CD4-positive, CD25-positive, alpha-beta regulatory T cell (primary cell): ENCODE measurements at regions not wholly inside any gene's neighbourhood (a gene's known extent, or its start where the extent isn't known, plus 50 kb on each side); places are given as distances from the start of the nearest gene placed in this dataset.
"Not testable (repeated sequence)": the region's sequence is repeated elsewhere in the genome, so short reads cannot be mapped to it uniquely, and the experiment has no call there.

Experiments used
- ATAC-seq, 2 donors: fragments of 150-1000 bp; cut with Tn5 transposase; one replicate each; pipeline ENCODE4 v1.10.0; 2021; ENCODE audit warnings: low read depth in 2 of 2, moderate number of reproducible peaks in 2 of 2, moderate library complexity in 1 of 2
- DNase-seq, 3 donors: peaks; one replicate each; pipeline versions ENCODE4 v3.0.0 to v3.0.0-alpha.2; 2012 to 2022; ENCODE audit warnings: mixed read lengths in 1 of 3
- H3K27ac ChIP-seq: one replicate; pipeline ENCODE4 v1.7.0; 2013; ENCODE audit warnings: mild to moderate bottlenecking, low read length; ENCODE audit not compliant: insufficient read depth, poor library complexity, severe bottlenecking
- H3K27me3 ChIP-seq: one replicate; pipeline ENCODE4 v1.7.0; 2013; ENCODE audit warnings: low read length; ENCODE audit not compliant: control insufficient read depth, insufficient read depth
- H3K36me3 ChIP-seq: one replicate; pipeline ENCODE4 v1.7.0; 2013; ENCODE audit warnings: mild to moderate bottlenecking, low read length, moderate library complexity; ENCODE audit not compliant: control insufficient read depth, insufficient read depth
- H3K4me1 ChIP-seq: 2 replicates; pipeline ENCODE4 v1.7.0; 2013; ENCODE audit warnings: mild to moderate bottlenecking, low read length; ENCODE audit not compliant: insufficient read depth, control insufficient read depth, poor library complexity, severe bottlenecking
- H3K4me3 ChIP-seq: one replicate; pipeline ENCODE4 v1.7.0; 2013; ENCODE audit warnings: low read depth, mild to moderate bottlenecking, low read length, moderate library complexity
- H3K9me3 ChIP-seq, 2 experiments: 1 replicate in 1 of 2; 2 replicates in 1 of 2; pipeline ENCODE4 v1.7.0; 2013; ENCODE audit warnings: low read length in 2 of 2, mild to moderate bottlenecking in 1 of 2, moderate library complexity in 1 of 2; ENCODE audit not compliant: control insufficient read depth in 2 of 2
- H3K27ac Mint-ChIP-seq, 3 donors: one replicate each; pipeline ENCODE4 v1.8.0; 2020 to 2022; ENCODE audit warnings: mild to moderate bottlenecking in 3 of 3, mixed read lengths in 3 of 3, moderate library complexity in 2 of 3
- H3K27me3 Mint-ChIP-seq: one replicate; pipeline ENCODE4 v1.8.0; 2022; ENCODE audit warnings: mild to moderate bottlenecking, mixed read lengths
- H3K36me3 Mint-ChIP-seq: one replicate; pipeline ENCODE4 v1.8.0; 2020; ENCODE audit warnings: mixed read lengths
- H3K4me1 Mint-ChIP-seq, 4 donors: one replicate each; pipeline ENCODE4 v1.8.0; 2020 to 2022; ENCODE audit warnings: mixed read lengths in 4 of 4, mild to moderate bottlenecking in 1 of 4
- H3K4me3 Mint-ChIP-seq, 4 donors: one replicate each; pipeline ENCODE4 v1.8.0; 2020 to 2022; ENCODE audit warnings: mild to moderate bottlenecking in 4 of 4, mixed read lengths in 4 of 4, moderate library complexity in 3 of 4
- H3K9me3 Mint-ChIP-seq, 7 donors: one replicate each; pipeline ENCODE4 v1.8.0; 2020 to 2022; ENCODE audit warnings: mixed read lengths in 7 of 7, mild to moderate bottlenecking in 3 of 7, moderate library complexity in 2 of 7

- H3K36me3 Mint-ChIP-seq = no peaks in the 10 kb centered on the region
- Histone ChIP-seq H3K4me1 (no peaks in the 10 kb centered on the region), H3K4me3 (no peak overlapping the region), H3K9me3 (peaks cover 0 to 2% of the 10 kb centered on the region in 2 experiments), H3K36me3 (no peaks in the 10 kb centered on the region), H3K27ac (no peak overlapping the region), H3K27me3 (no peaks in the 10 kb centered on the region)
- no peaks in the 10 kb centered on the region for H3K27me3 Mint-ChIP-seq
- H3K9me3 Mint-ChIP-seq = peaks cover 0 to 7% (median 3%) of the 10 kb centered on the region in 7 donors
- no peak for ATAC-seq
- peak in 1 of 3 donors; percentile 3 for DNase-seq
- no peak overlapping the region for H3K4me3 Mint-ChIP-seq
- H3K4me1 Mint-ChIP-seq = peaks cover 0 to 2% (median 0%) of the 10 kb centered on the region in 4 donors
- no peak overlapping the region for H3K27ac Mint-ChIP-seq
These were observed 642.2 kb downstream of the SH2D4B start for GRCh38 chr10:81179805-81180452.

- DNase-seq = no peak
- H3K36me3 Mint-ChIP-seq = no peaks in the 10 kb centered on the region
These were observed 644.6 kb downstream of the SH2D4B start for GRCh38 chr10:81182296-81182695.

GRCh38 chr10:81192221-81192788, 654.6 kb downstream of the SH2D4B start:
- Mint-ChIP-seq H3K4me3 (no peak overlapping the region), H3K4me1 (no peaks in the 10 kb centered on the region), H3K27ac (no peak overlapping the region), H3K36me3 (no peaks in the 10 kb centered on the region), H3K27me3 (no peaks in the 10 kb centered on the region), H3K9me3 (peaks cover 0 to 7% (median 5%) of the 10 kb centered on the region in 7 donors)
- Histone ChIP-seq H3K36me3 (no peaks in the 10 kb centered on the region), H3K27ac (no peak overlapping the region), H3K27me3 (no peaks in the 10 kb centered on the region), H3K9me3 (no peaks in the 10 kb centered on the region), H3K4me3 (no peak overlapping the region), H3K4me1 (no peaks in the 10 kb centered on the region)
- no peak for ATAC-seq
- no peak for DNase-seq

More at GRCh38 chr10:81182296-81182695, 644.6 kb downstream of the SH2D4B start:
- Histone ChIP-seq H3K27me3 (no peaks in the 10 kb centered on the region), H3K9me3 (peaks cover 0 to 2% of the 10 kb centered on the region in 2 experiments), H3K36me3 (no peaks in the 10 kb centered on the region), H3K4me3 (no peak overlapping the region), H3K4me1 (no peaks in the 10 kb centered on the region), H3K27ac (no peak overlapping the region)
- peak overlapping the region in 1 of 3 donors; percentile 76 for H3K27ac Mint-ChIP-seq
- H3K9me3 Mint-ChIP-seq = peaks cover 0 to 7% (median 3%) of the 10 kb centered on the region in 7 donors
- peaks cover 0 to 2% (median 0%) of the 10 kb centered on the region in 4 donors for H3K4me1 Mint-ChIP-seq
- H3K27me3 Mint-ChIP-seq = no peaks in the 10 kb centered on the region
- no peak for ATAC-seq
- no peak overlapping the region for H3K4me3 Mint-ChIP-seq

GRCh38 chr10:81200801-81201200, 663.1 kb downstream of the SH2D4B start:
- H3K27ac Mint-ChIP-seq = no peak overlapping the region
- no peaks in the 10 kb centered on the region for H3K36me3 Mint-ChIP-seq
- no peaks in the 10 kb centered on the region for H3K4me1 ChIP-seq
- H3K9me3 ChIP-seq = peaks cover 0 to 6% of the 10 kb centered on the region in 2 experiments
- DNase-seq = no peak
- no peaks in the 10 kb centered on the region for H3K36me3 ChIP-seq
- peaks cover 0 to 10% (median 0%) of the 10 kb centered on the region in 7 donors for H3K9me3 Mint-ChIP-seq
- no peaks in the 10 kb centered on the region for H3K4me1 Mint-ChIP-seq
- H3K27ac ChIP-seq = no peak overlapping the region
- no peaks in the 10 kb centered on the region for H3K27me3 Mint-ChIP-seq
- no peaks in the 10 kb centered on the region for H3K27me3 ChIP-seq
- H3K4me3 Mint-ChIP-seq = no peak overlapping the region
- no peak overlapping the region for H3K4me3 ChIP-seq
- ATAC-seq = no peak

- not testable (repeated sequence) for DNase-seq, H3K4me3 ChIP-seq, H3K4me1 ChIP-seq, H3K36me3 Mint-ChIP-seq, H3K27ac Mint-ChIP-seq, H3K4me3 Mint-ChIP-seq, H3K27me3 Mint-ChIP-seq, H3K9me3 ChIP-seq, H3K4me1 Mint-ChIP-seq, H3K36me3 ChIP-seq, H3K27me3 ChIP-seq, ATAC-seq, H3K27ac ChIP-seq
- peaks cover 2 to 11% (median 6%) of the 10 kb centered on the region in 7 donors for H3K9me3 Mint-ChIP-seq
These were observed 667.6 kb upstream of the NRG3 start for GRCh38 chr10:81207359-81207758.

- H3K4me1 Mint-ChIP-seq = no peaks in the 10 kb centered on the region
- H3K9me3 Mint-ChIP-seq = peaks cover 0 to 9% (median 0%) of the 10 kb centered on the region in 7 donors
- DNase-seq = no peak
- Histone ChIP-seq H3K9me3 (peaks cover 0 to 2% of the 10 kb centered on the region in 2 experiments), H3K4me3 (no peak overlapping the region), H3K27ac (no peak overlapping the region), H3K27me3 (no peaks in the 10 kb centered on the region), H3K36me3 (no peaks in the 10 kb centered on the region), H3K4me1 (no peaks in the 10 kb centered on the region)
- no peaks in the 10 kb centered on the region for H3K36me3 Mint-ChIP-seq
- no peaks in the 10 kb centered on the region for H3K27me3 Mint-ChIP-seq
- H3K27ac Mint-ChIP-seq = no peak overlapping the region
- ATAC-seq = no peak
- H3K4me3 Mint-ChIP-seq = no peak overlapping the region
These were observed 661.6 kb upstream of the NRG3 start for GRCh38 chr10:81213370-81213769.

- H3K36me3 Mint-ChIP-seq = no peaks in the 10 kb centered on the region
- no peak overlapping the region for H3K4me3 ChIP-seq
- no peak overlapping the region for H3K27ac ChIP-seq
- DNase-seq = no peak
- peaks cover 0 to 2% of the 10 kb centered on the region in 2 experiments for H3K9me3 ChIP-seq
- H3K4me1 ChIP-seq = no peaks in the 10 kb centered on the region
- H3K4me1 Mint-ChIP-seq = no peaks in the 10 kb centered on the region
- H3K9me3 Mint-ChIP-seq = peaks cover 0 to 6% (median 0%) of the 10 kb centered on the region in 7 donors
- no peak overlapping the region for H3K4me3 Mint-ChIP-seq
- H3K27me3 ChIP-seq = no peaks in the 10 kb centered on the region
- H3K27me3 Mint-ChIP-seq = no peaks in the 10 kb centered on the region
- no peak overlapping the region for H3K27ac Mint-ChIP-seq
- no peaks in the 10 kb centered on the region for H3K36me3 ChIP-seq
- no peak for ATAC-seq
These were observed 659.5 kb upstream of the NRG3 start for GRCh38 chr10:81215498-81215897.

- no peaks in the 10 kb centered on the region for H3K36me3 Mint-ChIP-seq
- ATAC-seq (no peak), DNase-seq (no peak)
- H3K27ac ChIP-seq = no peak overlapping the region
- peaks cover 0 to 6% (median 0%) of the 10 kb centered on the region in 7 donors for H3K9me3 Mint-ChIP-seq
- H3K36me3 ChIP-seq = no peaks in the 10 kb centered on the region
- peaks cover 0 to 2% of the 10 kb centered on the region in 2 experiments for H3K9me3 ChIP-seq
- no peak overlapping the region for H3K4me3 ChIP-seq
- no peaks in the 10 kb centered on the region for H3K27me3 ChIP-seq
- H3K27ac Mint-ChIP-seq = no peak overlapping the region
- H3K27me3 Mint-ChIP-seq = no peaks in the 10 kb centered on the region
- no peak overlapping the region for H3K4me3 Mint-ChIP-seq
- no peaks in the 10 kb centered on the region for H3K4me1 Mint-ChIP-seq
- no peaks in the 10 kb centered on the region for H3K4me1 ChIP-seq
These were observed 658.0 kb upstream of the NRG3 start for GRCh38 chr10:81216949-81217348.
